Brain microvascular endothelial cell (primary cell): ENCODE measurements at regions not wholly inside any gene's neighbourhood (a gene's known extent, or its start where the extent isn't known, plus 50 kb on each side); places are given as distances from the start of the nearest gene placed in this dataset.

Source experiments
- DNase-seq: peaks from one replicate; pipeline ENCODE4 v3.0.0-alpha.2; 2020
- H3K27ac ChIP-seq: fragments of 250-450 bp; sonication (Bioruptor Pico); 2 replicates; pipeline ENCODE4 v1.5.1; 2020; ENCODE audit warnings: mild to moderate bottlenecking, moderate library complexity
- H3K27me3 ChIP-seq: fragments of 250-450 bp; sonication (Bioruptor Pico); replicated peaks from 2 replicates; pipeline ENCODE4 v1.5.1; 2020; ENCODE audit warnings: mild to moderate bottlenecking
- H3K36me3 ChIP-seq: fragments of 250-450 bp; sonication (Bioruptor Pico); replicated peaks from 2 replicates; pipeline ENCODE4 v1.5.1; 2020; ENCODE audit warnings: mild to moderate bottlenecking
- H3K4me3 ChIP-seq: 2 replicates; pipeline ENCODE4 v1.5.1; 2011; ENCODE audit warnings: low read depth, mild to moderate bottlenecking, control low read depth, low read length, moderate library complexity
- CTCF ChIP-seq: IDR thresholded peaks from 2 replicates; pipeline ENCODE4 v1.5.1; 2011; ENCODE audit warnings: low read depth, mild to moderate bottlenecking, moderate library complexity, low read length, control low read depth, inconsistent platforms; ENCODE audit errors: missing control alignments
- in situ Hi-C: cut with HindIII; loops from 2 replicates; pipeline ENCODE4 v1.10.0; 2017; ENCODE audit warnings: low sequenced_read_pairs, low pct_ligation_motif_present

DNA sequence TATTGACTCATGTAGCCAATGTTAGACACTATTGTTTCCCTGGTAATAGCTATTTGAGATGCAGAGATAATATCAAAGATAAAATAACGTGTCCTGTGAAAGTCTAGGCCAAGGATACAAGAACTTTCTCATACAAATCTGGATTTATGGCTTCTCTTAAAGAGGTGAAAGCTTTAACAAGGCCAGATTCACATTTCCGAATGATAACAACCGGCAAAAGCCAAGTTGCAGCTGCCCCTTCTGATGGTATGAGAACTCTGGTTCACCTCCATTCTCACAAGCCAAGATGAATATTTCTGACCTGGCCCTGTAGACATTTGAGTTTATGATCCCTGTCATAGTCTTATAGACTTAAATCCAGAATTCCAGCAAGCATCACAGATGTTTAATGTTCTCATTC, 230.4 kb upstream of the ZC3H12C start:
- Histone ChIP-seq H3K4me3 (no peak overlapping the region), H3K27ac (no peak overlapping the region), H3K36me3 (no peaks in the 10 kb centered on the region), H3K27me3 (no peaks in the 10 kb centered on the region)
- DNase-seq, result no peak
- in situ Hi-C loops, result no loop called here
- no peak for TF ChIP-seq CTCF

DNA sequence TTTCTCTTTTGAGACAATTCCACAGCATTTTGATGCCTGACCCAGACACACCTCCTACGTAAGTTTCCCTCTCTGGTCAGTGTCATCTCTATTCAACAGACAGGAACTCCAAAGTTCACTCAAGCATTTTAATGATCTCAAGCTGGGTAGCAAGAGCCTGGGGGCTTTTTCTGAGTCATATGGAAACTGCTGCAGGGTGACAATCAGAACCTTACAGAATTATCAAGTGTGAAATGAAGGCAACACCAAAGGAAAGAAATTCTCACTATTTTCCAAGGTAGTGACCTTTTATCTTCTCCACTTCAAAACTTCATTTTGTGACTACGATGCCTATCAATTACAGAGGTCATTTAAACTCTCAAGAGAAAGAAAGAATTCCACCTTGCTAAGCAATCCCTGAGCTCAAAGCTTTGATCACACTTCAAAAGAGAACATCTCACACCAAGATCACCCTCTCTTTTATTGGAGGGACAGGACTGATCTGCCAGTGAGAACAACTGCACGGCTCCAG, 229.0 kb upstream of the ZC3H12C start:
- H3K36me3 ChIP-seq, result no peaks in the 10 kb centered on the region
- no peak for DNase-seq
- no peaks in the 10 kb centered on the region for H3K27me3 ChIP-seq
- no peak overlapping the region for H3K4me3 ChIP-seq
- H3K27ac ChIP-seq, result no peak overlapping the region
- in situ Hi-C loops, result no loop called here
- no peak for TF ChIP-seq CTCF

DNA sequence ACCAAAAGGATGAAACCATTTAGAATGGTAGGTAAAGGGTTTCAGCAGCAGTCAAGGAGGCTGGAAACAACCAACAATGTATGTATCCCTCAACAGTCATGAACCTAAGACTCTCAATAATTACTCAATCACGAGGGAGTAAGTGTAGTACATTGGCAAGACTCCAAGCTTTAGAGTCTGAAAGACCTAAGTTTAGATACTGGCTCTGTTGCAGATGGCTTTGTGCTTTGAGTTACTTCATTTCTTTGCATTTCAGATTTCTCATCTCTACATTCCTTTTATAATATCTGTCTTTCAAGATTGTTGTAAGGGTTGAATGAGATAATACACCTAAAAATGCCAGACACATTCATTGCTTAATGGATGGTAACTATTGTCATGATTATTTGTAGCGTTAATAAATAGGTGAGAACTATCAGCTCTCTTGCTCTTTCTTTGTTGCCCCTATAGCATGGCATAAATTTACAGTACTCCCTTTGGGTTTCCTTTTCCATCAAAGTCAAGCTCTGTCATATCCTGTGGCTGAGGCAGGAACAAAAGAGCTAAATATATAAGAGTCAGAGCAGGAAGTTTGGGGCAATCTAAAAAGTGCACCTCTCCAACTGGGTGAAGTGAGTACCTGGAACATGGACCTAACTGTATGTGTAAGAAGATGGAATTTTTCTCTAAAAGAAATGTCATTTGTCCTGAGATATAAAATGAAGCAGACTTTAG, 228.2 kb upstream of the ZC3H12C start:
- TF ChIP-seq CTCF, result no peak
- H3K27me3 ChIP-seq, result no peaks in the 10 kb centered on the region
- peak; percentile 14 for DNase-seq
- no peak overlapping the region for H3K27ac ChIP-seq
- in situ Hi-C loops, result no loop called here
- no peaks in the 10 kb centered on the region for H3K36me3 ChIP-seq
- no peak overlapping the region for H3K4me3 ChIP-seq

DNA sequence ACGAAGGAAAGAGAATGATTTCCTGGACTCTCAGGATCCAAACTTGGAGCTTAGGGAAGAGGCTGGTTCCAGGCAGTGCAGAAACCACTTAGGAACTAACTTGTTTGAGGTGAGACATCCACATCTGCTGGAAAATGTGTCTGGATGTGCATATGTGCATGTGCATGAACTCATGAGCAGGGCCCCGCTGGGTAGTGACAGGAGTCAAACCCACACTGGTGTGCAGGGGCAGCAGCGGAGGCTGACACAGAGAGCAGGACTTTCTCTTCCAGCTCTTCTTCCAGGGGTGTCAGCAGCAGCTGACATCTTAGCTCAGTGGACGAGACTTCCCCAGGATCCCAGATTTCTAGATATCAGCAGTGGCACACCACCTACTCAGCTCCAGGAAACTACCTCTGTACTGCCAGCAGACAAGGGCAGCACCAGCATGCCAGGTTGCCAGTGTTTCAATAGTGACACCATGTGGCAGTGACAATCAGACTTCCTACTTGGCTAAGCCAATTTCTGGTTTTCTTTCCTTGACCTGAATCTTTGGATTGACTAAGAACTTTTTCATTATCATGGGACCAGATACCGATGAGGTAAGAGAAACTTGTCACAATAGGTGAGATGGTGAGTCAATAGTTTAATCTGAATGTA, 227.5 kb upstream of the ZC3H12C start:
- no peak for DNase-seq
- Histone ChIP-seq H3K27me3 (no peaks in the 10 kb centered on the region), H3K36me3 (no peaks in the 10 kb centered on the region), H3K27ac (no peak overlapping the region), H3K4me3 (no peak overlapping the region)
- no peak for TF ChIP-seq CTCF
- in situ Hi-C loops, result no loop called here

- no peak overlapping the region for H3K4me3 ChIP-seq
- TF ChIP-seq CTCF, result no peak
- H3K27ac ChIP-seq, result no peak overlapping the region
- DNase-seq, result no peak
- no peaks in the 10 kb centered on the region for H3K27me3 ChIP-seq
- no peaks in the 10 kb centered on the region for H3K36me3 ChIP-seq
- in situ Hi-C loops, result no loop called here
These were observed 225.4 kb upstream of the ZC3H12C start for GRCh38 chr11:109867784-109868183.

GRCh38 chr11:109869536-109869935, 223.7 kb upstream of the ZC3H12C start:
- H3K36me3 ChIP-seq, result no peaks in the 10 kb centered on the region
- H3K27ac ChIP-seq, result no peak overlapping the region
- DNase-seq, result no peak
- TF ChIP-seq CTCF, result no peak
- no peaks in the 10 kb centered on the region for H3K27me3 ChIP-seq
- H3K4me3 ChIP-seq, result no peak overlapping the region
- in situ Hi-C loops, result no loop called here
